ENCODE measurements at regions not wholly inside any gene's neighbourhood (a gene's known extent, or its start where the extent isn't known, plus 50 kb on each side); places are given as distances from the start of the nearest gene placed in this dataset.

- no peaks in the 10 kb centered on the region for H3K4me1 ChIP-seq (ENCODE audit: insufficient read depth, low read length, poor library complexity, severe bottlenecking)
- no peak overlapping the region for H3K4me3 ChIP-seq (ENCODE audit: low read length, poor library complexity, severe bottlenecking)
- no peaks in the 10 kb centered on the region for H3K9me3 ChIP-seq (ENCODE audit: insufficient read depth, low read depth, low read length)
- TF ChIP-seq EZH2phosphoT487 (IDR thresholded peaks at IDR 0.05; ENCODE audit: borderline replicate concordance): no peak
- TF ChIP-seq CTCF (conservative IDR thresholded peaks at IDR 0.05; ENCODE audit: low read length): no peak
- no peaks in the 10 kb centered on the region for H3K79me2 ChIP-seq (ENCODE audit: insufficient read depth, low read length)
- no peak overlapping the region for H3K9ac ChIP-seq (ENCODE audit: low read depth, low read length, poor library complexity, severe bottlenecking)
- no peak overlapping the region for H3K4me2 ChIP-seq (ENCODE audit: low read depth, low read length, poor library complexity, severe bottlenecking)
- H3K36me3 ChIP-seq (ENCODE audit: insufficient read depth, low read length): no peaks in the 10 kb centered on the region
- H2AFZ ChIP-seq (ENCODE audit: low read length): no peak overlapping the region
- H3F3A ChIP-seq (ENCODE audit: low read depth): no peaks in the 10 kb centered on the region
- H3K27me3 ChIP-seq (ENCODE audit: insufficient read depth, low read length, poor library complexity, severe bottlenecking): no peaks in the 10 kb centered on the region
- H3K9me2 ChIP-seq (replicated peaks; ENCODE audit: low read depth, low read length): no peaks in the 10 kb centered on the region
- no peaks in the 10 kb centered on the region for H4K20me1 ChIP-seq (ENCODE audit: insufficient read depth, low read length, poor library complexity, severe bottlenecking)
Measured at GRCh38 chr9:86649913-86650312, 295.7 kb upstream of the TUT7 start.

GRCh38 chr9:86648828-86649170 is 294.6 kb upstream of the TUT7 start:
- Histone ChIP-seq H3K79me2 (ENCODE audit: insufficient read depth, low read length) (no peaks in the 10 kb centered on the region), H3K9me3 (ENCODE audit: insufficient read depth, low read depth, low read length) (no peaks in the 10 kb centered on the region), H3K4me3 (ENCODE audit: low read length, poor library complexity, severe bottlenecking) (no peak overlapping the region), H3F3A (ENCODE audit: low read depth) (no peaks in the 10 kb centered on the region), H2AFZ (ENCODE audit: low read length) (no peak overlapping the region), H3K9me2 (replicated peaks; ENCODE audit: low read depth, low read length) (no peaks in the 10 kb centered on the region), H4K20me1 (ENCODE audit: insufficient read depth, low read length, poor library complexity, severe bottlenecking) (no peaks in the 10 kb centered on the region), H3K36me3 (ENCODE audit: insufficient read depth, low read length) (no peaks in the 10 kb centered on the region), H3K4me1 (ENCODE audit: insufficient read depth, low read length, poor library complexity, severe bottlenecking) (no peaks in the 10 kb centered on the region), H3K27me3 (ENCODE audit: insufficient read depth, low read length, poor library complexity, severe bottlenecking) (no peaks in the 10 kb centered on the region), H3K4me2 (ENCODE audit: low read depth, low read length, poor library complexity, severe bottlenecking) (no peak overlapping the region), H3K9ac (ENCODE audit: low read depth, low read length, poor library complexity, severe bottlenecking) (no peak overlapping the region)
- TF ChIP-seq EZH2phosphoT487 (IDR thresholded peaks at IDR 0.05; ENCODE audit: borderline replicate concordance): no peak

- Histone ChIP-seq H3F3A (ENCODE audit: low read depth) (no peaks in the 10 kb centered on the region), H3K36me3 (ENCODE audit: insufficient read depth, low read length) (no peaks in the 10 kb centered on the region)
Measured at GRCh38 chr9:86648156-86648827, 294.1 kb upstream of the TUT7 start.

More at GRCh38 chr9:86648156-86648827, 294.1 kb upstream of the TUT7 start:
- Histone ChIP-seq H4K20me1 (ENCODE audit: insufficient read depth, low read length, poor library complexity, severe bottlenecking) (no peaks in the 10 kb centered on the region), H3K4me3 (ENCODE audit: low read length, poor library complexity, severe bottlenecking) (no peak overlapping the region), H3K79me2 (ENCODE audit: insufficient read depth, low read length) (no peaks in the 10 kb centered on the region), H3K27me3 (ENCODE audit: insufficient read depth, low read length, poor library complexity, severe bottlenecking) (no peaks in the 10 kb centered on the region), H3K9me2 (replicated peaks; ENCODE audit: low read depth, low read length) (no peaks in the 10 kb centered on the region), H3K9me3 (ENCODE audit: insufficient read depth, low read depth, low read length) (no peaks in the 10 kb centered on the region), H3K4me2 (ENCODE audit: low read depth, low read length, poor library complexity, severe bottlenecking) (no peak overlapping the region), H3K9ac (ENCODE audit: low read depth, low read length, poor library complexity, severe bottlenecking) (no peak overlapping the region), H2AFZ (ENCODE audit: low read length) (no peak overlapping the region), H3K4me1 (ENCODE audit: insufficient read depth, low read length, poor library complexity, severe bottlenecking) (no peaks in the 10 kb centered on the region)
- TF ChIP-seq CTCF (conservative IDR thresholded peaks at IDR 0.05; ENCODE audit: low read length) (no peak), EZH2phosphoT487 (IDR thresholded peaks at IDR 0.05; ENCODE audit: borderline replicate concordance) (no peak)

Data from Loucy (cell line).